ENCODE measurements at regions not wholly inside any gene's neighbourhood (a gene's known extent, or its start where the extent isn't known, plus 50 kb on each side); places are given as distances from the start of the nearest gene placed in this dataset.

DNA sequence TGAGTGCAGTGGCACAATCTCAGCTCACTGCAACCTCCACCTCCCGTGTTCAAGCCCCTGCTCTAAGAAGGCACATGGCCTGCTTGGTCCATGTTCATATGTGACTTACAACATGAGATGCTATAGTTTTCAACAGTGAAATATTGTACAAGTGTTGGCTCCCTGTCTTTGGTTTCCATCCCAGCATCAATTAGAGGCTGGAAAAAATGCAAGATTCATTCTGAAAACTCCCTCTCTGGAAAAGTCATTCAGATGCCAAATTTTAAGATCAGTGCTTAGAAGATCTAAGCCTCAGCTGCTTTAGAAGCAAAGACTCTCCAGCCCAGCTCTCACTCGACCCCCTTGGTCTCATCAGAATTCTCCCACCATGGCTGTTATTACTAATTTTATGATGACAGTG is 398.9 kb downstream of the KIF16B start:
- in situ Hi-C loops (cut with MboI; ENCODE audit: low sequenced_read_pairs): no loop called here
- WGBS, 2 experiments (ENCODE audit: extremely low coverage in 2 of 2, insufficient read length in 1 of 2): no CpG with 5 or more reads among the region's 2 CpGs
- CTCF ChIA-PET: no interaction called here

More for the DNA sequence above, 398.9 kb downstream of the KIF16B start:
- dilution Hi-C loops (cut with HindIII; ENCODE audit: low sequenced_read_pairs, unreplicated experiment): no loop called here
- no peak for DNase-seq
- Histone ChIP-seq H2BK5ac (ENCODE audit: low read depth, low read length, poor library complexity, severe bottlenecking) (no peak overlapping the region), H2AFZ (replicated peaks; ENCODE audit: low read length, poor library complexity) (no peak overlapping the region), H3K36me3 (ENCODE audit: control insufficient read depth, insufficient read depth, low read length) (no peaks in the 10 kb centered on the region), H3K18ac (ENCODE audit: low read depth, low read length) (no peak overlapping the region), H2BK20ac (ENCODE audit: low read depth, low read length) (no peak overlapping the region), H3K56ac (ENCODE audit: extremely low read depth, insufficient read depth, low read length) (no peak overlapping the region), H3K23ac (ENCODE audit: low read depth, low read length) (no peak overlapping the region), H2AK9ac (replicated peaks; ENCODE audit: low read depth, low read length, poor library complexity) (no peak overlapping the region), H3K4ac (ENCODE audit: low read depth, low read length) (no peak overlapping the region), H3K4me1 (ENCODE audit: control insufficient read depth, insufficient read depth, low read length) (no peaks in the 10 kb centered on the region), H2AK5ac (ENCODE audit: low read depth, low read length) (no peak overlapping the region), H3K79me1 (ENCODE audit: low read depth in 1 of 2, low read length in 2 of 2) (no peaks in the 10 kb centered on the region), H4K8ac (ENCODE audit: low read depth in 2 of 2, low read length in 2 of 2) (no peak overlapping the region), H3K4me2 (ENCODE audit: low read depth, low read length) (no peak overlapping the region), H3K9ac (ENCODE audit: low read depth, low read length) (no peak overlapping the region), H4K5ac (ENCODE audit: low read depth, low read length) (no peak overlapping the region), H2BK120ac (ENCODE audit: low read depth, low read length) (no peak overlapping the region), H2BK15ac (ENCODE audit: low read depth, low read length) (no peak overlapping the region), H3K27ac (ENCODE audit: insufficient read depth, low read length) (no peak overlapping the region), H3K9me3 (ENCODE audit: control insufficient read depth, insufficient read depth, low read length) (peaks cover 9% of the 10 kb centered on the region), H4K91ac (ENCODE audit: insufficient read depth, low read depth, low read length) (no peak overlapping the region), H3K27me3 (ENCODE audit: control insufficient read depth, insufficient read depth, low read length) (no peaks in the 10 kb centered on the region), H3K4me3 (ENCODE audit: insufficient read depth, low read depth, low read length) (no peak overlapping the region), H3K9me1 (ENCODE audit: insufficient read depth, low read length) (no peaks in the 10 kb centered on the region), H3K14ac (replicated peaks; ENCODE audit: low read depth, low read length) (no peak overlapping the region), H4K20me1 (ENCODE audit: insufficient read depth, low read length) (no peaks in the 10 kb centered on the region)
- intact Hi-C loops (cut with micrococcal nuclease): no loop called here
- TF ChIP-seq BHLHE40 (IDR thresholded peaks at IDR 0.05; ENCODE audit: low read depth, low read length) (no peak), CEBPB (IDR thresholded peaks at IDR 0.05; ENCODE audit: low read depth, low read length) (no peak), CTCF (conservative IDR thresholded peaks at IDR 0.05; ENCODE audit: low read depth, low read length) (no peak), RAD21 (IDR thresholded peaks at IDR 0.05; ENCODE audit: low read length) (no peak), MAFK (IDR thresholded peaks at IDR 0.05; ENCODE audit: low read depth, low read length) (no peak), NFE2L2 (IDR thresholded peaks at IDR 0.05; ENCODE audit: low read depth, low read length) (no peak), MXI1 (IDR thresholded peaks at IDR 0.05; ENCODE audit: borderline replicate concordance, low read depth, low read length) (no peak), MAZ (IDR thresholded peaks at IDR 0.05; ENCODE audit: borderline replicate concordance, low read depth, low read length) (no peak), ELK1 (IDR thresholded peaks at IDR 0.05; ENCODE audit: borderline replicate concordance, low read depth, low read length) (no peak), POLR2A (IDR thresholded peaks at IDR 0.05; ENCODE audit: low read depth, low read length) (no peak), CHD1 (IDR thresholded peaks at IDR 0.05; ENCODE audit: low read depth, low read length) (no peak), RFX5 (IDR thresholded peaks at IDR 0.05; ENCODE audit: low read depth, low read length) (no peak), SMC3 (IDR thresholded peaks at IDR 0.05; ENCODE audit: low read depth, low read length) (no peak), FOS (IDR thresholded peaks at IDR 0.05; ENCODE audit: low read depth, low read length) (no peak), RCOR1 (IDR thresholded peaks at IDR 0.05; ENCODE audit: insufficient replicate concordance, low read length) (no peak)
- TF ChIP-seq, protein P1, sequence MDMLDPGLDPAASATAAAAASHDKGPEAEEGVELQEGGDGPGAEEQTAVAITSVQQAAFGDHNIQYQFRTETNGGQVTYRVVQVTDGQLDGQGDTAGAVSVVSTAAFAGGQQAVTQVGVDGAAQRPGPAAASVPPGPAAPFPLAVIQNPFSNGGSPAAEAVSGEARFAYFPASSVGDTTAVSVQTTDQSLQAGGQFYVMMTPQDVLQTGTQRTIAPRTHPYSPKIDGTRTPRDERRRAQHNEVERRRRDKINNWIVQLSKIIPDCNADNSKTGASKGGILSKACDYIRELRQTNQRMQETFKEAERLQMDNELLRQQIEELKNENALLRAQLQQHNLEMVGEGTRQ (IDR thresholded peaks at IDR 0.05; ENCODE audit: low read depth, low read length): no peak
- no peak for ATAC-seq (ENCODE audit: low read depth)
- POLR2A ChIA-PET (ENCODE audit: unreplicated experiment): no interaction called here
- BruUV-seq (replicated peaks): no TSS peak
